Tibial nerve (tissue), 4 donors: ENCODE measurements at regions not wholly inside any gene's neighbourhood (a gene's known extent, or its start where the extent isn't known, plus 50 kb on each side); places are given as distances from the start of the nearest gene placed in this dataset.

Source experiments
- DNase-seq, 2 donors: peaks; one replicate each; pipeline ENCODE4 v3.0.0-alpha.2; 2019; ENCODE audit warnings: low spot score in 2 of 2
- H3K27ac ChIP-seq, 4 donors: fragments of 200-600 bp; sonication (generic) in 3 of 4; one replicate each; pipeline ENCODE4 v1.5.1; 2017 to 2019; ENCODE audit warnings: mild to moderate bottlenecking in 1 of 4
- H3K27me3 ChIP-seq, 2 donors: fragments of 200-600 bp; sonication (generic) in 1 of 2; one replicate each; pipeline versions ENCODE4 v1.5.1 to v1.6.0; 2017 to 2019
- H3K36me3 ChIP-seq, 3 donors: fragments of 200-600 bp; sonication (generic); one replicate each; pipeline ENCODE4 v1.5.1; 2018 to 2019
- H3K4me1 ChIP-seq, 4 donors: fragments of 200-600 bp; sonication (generic) in 3 of 4; one replicate each; pipeline ENCODE4 v1.5.1; 2017 to 2019
- H3K4me3 ChIP-seq, 4 donors: fragments of 200-600 bp; sonication (generic) in 3 of 4; one replicate each; pipeline ENCODE4 v1.5.1; 2017 to 2019; ENCODE audit warnings: mild to moderate bottlenecking in 1 of 4, moderate library complexity in 1 of 4
- H3K9me3 ChIP-seq, 4 donors: fragments of 200-600 bp; sonication (generic) in 3 of 4; one replicate each; pipeline ENCODE4 v1.5.1; 2017 to 2019
- EP300 ChIP-seq, 2 donors: sonication (generic); formaldehyde crosslinking; IDR thresholded peaks; one replicate each; pipeline ENCODE4 v1.6.1; 2017; ENCODE audit warnings: antibody characterized with exemption in 2 of 2, mild to moderate bottlenecking in 1 of 2
- POLR2A ChIP-seq, 2 donors: fragments of 450-650 bp; IDR thresholded peaks; one replicate each; pipeline ENCODE4 v1.6.1; 2017; ENCODE audit warnings: antibody characterized with exemption in 2 of 2, mild to moderate bottlenecking in 2 of 2, moderate library complexity in 2 of 2
- WGBS, 2 donors: methylation state at CpG; one replicate each; pipeline ENCODE4 v1.1.5; 2018; 5-methylcytosine and 5-hydroxymethylcytosine counted together
- TF ChIP-seq, protein P1 (sequence below), 5 experiments: fragments of 200-600 bp in 3 of 5; fragments of 450-650 bp in 2 of 5; sonication (generic) in 3 of 5; IDR thresholded peaks; one replicate each; pipeline ENCODE4 v1.5.1; 2016 to 2019; ENCODE audit warnings: antibody characterized with exemption in 5 of 5, mild to moderate bottlenecking in 3 of 5, moderate library complexity in 2 of 5

DNA sequence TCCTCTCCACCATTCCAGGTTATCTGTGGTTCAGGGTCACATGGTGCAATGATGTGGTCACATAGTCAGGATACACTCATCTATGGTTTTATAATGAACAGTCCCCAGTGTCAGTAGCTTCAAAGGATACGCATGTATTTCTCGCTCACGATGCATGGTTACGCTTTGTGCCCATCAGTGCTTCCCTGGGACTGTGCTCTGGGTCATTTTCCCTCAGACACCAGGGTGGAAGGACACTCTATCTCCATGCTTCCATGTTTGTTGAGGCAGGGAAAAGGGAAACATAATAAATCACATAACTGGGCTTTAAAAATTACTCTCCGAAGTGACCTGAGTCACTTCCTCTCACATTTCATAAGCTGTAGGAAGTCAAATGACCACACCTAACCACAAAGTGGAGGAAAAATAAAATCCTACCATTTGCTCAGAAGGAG is 394.8 kb upstream of the NOX3 start:
- no peak overlapping the region for H3K27ac ChIP-seq
- H3K9me3 ChIP-seq: peaks cover 0 to 7% (median 4%) of the 10 kb centered on the region in 4 donors
- 82 to 89% methylated on average over 5 of the region's 5 CpGs for WGBS, 2 donors
- no peak for DNase-seq
- no peak overlapping the region for H3K4me3 ChIP-seq
- TF ChIP-seq EP300 (IDR thresholded peaks at IDR 0.05) (no peak), POLR2A (IDR thresholded peaks at IDR 0.05) (no peak)
- TF ChIP-seq, protein P1, sequence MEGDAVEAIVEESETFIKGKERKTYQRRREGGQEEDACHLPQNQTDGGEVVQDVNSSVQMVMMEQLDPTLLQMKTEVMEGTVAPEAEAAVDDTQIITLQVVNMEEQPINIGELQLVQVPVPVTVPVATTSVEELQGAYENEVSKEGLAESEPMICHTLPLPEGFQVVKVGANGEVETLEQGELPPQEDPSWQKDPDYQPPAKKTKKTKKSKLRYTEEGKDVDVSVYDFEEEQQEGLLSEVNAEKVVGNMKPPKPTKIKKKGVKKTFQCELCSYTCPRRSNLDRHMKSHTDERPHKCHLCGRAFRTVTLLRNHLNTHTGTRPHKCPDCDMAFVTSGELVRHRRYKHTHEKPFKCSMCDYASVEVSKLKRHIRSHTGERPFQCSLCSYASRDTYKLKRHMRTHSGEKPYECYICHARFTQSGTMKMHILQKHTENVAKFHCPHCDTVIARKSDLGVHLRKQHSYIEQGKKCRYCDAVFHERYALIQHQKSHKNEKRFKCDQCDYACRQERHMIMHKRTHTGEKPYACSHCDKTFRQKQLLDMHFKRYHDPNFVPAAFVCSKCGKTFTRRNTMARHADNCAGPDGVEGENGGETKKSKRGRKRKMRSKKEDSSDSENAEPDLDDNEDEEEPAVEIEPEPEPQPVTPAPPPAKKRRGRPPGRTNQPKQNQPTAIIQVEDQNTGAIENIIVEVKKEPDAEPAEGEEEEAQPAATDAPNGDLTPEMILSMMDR (IDR thresholded peaks at IDR 0.05): no peak
- no peaks in the 10 kb centered on the region for H3K4me1 ChIP-seq
- no peaks in the 10 kb centered on the region for H3K36me3 ChIP-seq
- H3K27me3 ChIP-seq: no peaks in the 10 kb centered on the region

GRCh38 chr6:155847711-155848110 is 392.1 kb upstream of the NOX3 start:
- no peak for TF ChIP-seq EP300 (IDR thresholded peaks at IDR 0.05)
- TF ChIP-seq POLR2A (IDR thresholded peaks at IDR 0.05): no peak
- TF ChIP-seq, protein P1 (IDR thresholded peaks at IDR 0.05): no peak
- WGBS, 2 donors: 57 to 72% methylated on average over 5 of the region's 5 CpGs

GRCh38 chr6:155837474-155837873 is 381.8 kb upstream of the NOX3 start:
- no peak overlapping the region for H3K27ac ChIP-seq
- H3K9me3 ChIP-seq: no peaks in the 10 kb centered on the region
- H3K4me1 ChIP-seq: no peaks in the 10 kb centered on the region
- H3K4me3 ChIP-seq: no peak overlapping the region
- H3K27me3 ChIP-seq: no peaks in the 10 kb centered on the region
- no peak for DNase-seq
- TF ChIP-seq, protein P1 (IDR thresholded peaks at IDR 0.05): no peak
- no peak for TF ChIP-seq EP300 (IDR thresholded peaks at IDR 0.05)
- TF ChIP-seq POLR2A (IDR thresholded peaks at IDR 0.05): no peak
- WGBS, 2 donors: 69 to 71% methylated on average over 4 of the region's 4 CpGs
- H3K36me3 ChIP-seq: no peaks in the 10 kb centered on the region

More at GRCh38 chr6:155847711-155848110, 392.1 kb upstream of the NOX3 start:
- H3K36me3 ChIP-seq: no peaks in the 10 kb centered on the region
- H3K4me3 ChIP-seq: no peak overlapping the region
- H3K4me1 ChIP-seq: no peaks in the 10 kb centered on the region
- H3K27ac ChIP-seq: no peak overlapping the region
- H3K9me3 ChIP-seq: peaks cover 0 to 13% (median 9%) of the 10 kb centered on the region in 4 donors
- H3K27me3 ChIP-seq: no peaks in the 10 kb centered on the region
- no peak for DNase-seq

DNA sequence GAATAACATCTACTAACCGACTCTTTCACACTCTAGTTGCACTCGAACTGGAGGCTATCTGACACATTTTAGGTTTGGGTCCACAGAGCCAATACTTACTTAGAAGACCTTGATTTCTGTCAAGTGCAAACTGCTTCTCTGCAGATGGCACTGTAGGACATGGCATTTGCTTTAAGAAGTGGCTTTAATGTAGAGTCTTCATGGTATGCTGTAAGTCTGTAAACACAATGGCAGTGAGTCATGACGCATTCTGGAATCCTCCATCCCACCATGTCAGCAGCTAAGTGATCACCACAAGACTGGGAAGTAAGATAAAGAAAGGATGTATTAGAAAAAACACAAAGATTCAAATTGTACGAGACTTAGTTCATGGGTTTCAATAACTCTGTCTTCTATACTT is 377.0 kb upstream of the NOX3 start:
- H3K9me3 ChIP-seq: no peaks in the 10 kb centered on the region
- H3K27ac ChIP-seq: no peak overlapping the region
- H3K27me3 ChIP-seq: no peaks in the 10 kb centered on the region
- no peaks in the 10 kb centered on the region for H3K4me1 ChIP-seq
- DNase-seq: no peak
- 70 to 75% methylated on average over 4 of the region's 4 CpGs for WGBS, 2 donors
- H3K36me3 ChIP-seq: no peaks in the 10 kb centered on the region
- TF ChIP-seq EP300 (IDR thresholded peaks at IDR 0.05) (no peak), POLR2A (IDR thresholded peaks at IDR 0.05) (no peak)
- TF ChIP-seq, protein P1 (IDR thresholded peaks at IDR 0.05): no peak
- no peak overlapping the region for H3K4me3 ChIP-seq

- TF ChIP-seq, protein P1 (IDR thresholded peaks at IDR 0.05): no peak
- TF ChIP-seq EP300 (IDR thresholded peaks at IDR 0.05) (no peak), POLR2A (IDR thresholded peaks at IDR 0.05) (no peak)
- Histone ChIP-seq H3K4me3 (no peak overlapping the region), H3K4me1 (no peaks in the 10 kb centered on the region), H3K36me3 (no peaks in the 10 kb centered on the region), H3K27me3 (no peaks in the 10 kb centered on the region), H3K9me3 (no peaks in the 10 kb centered on the region), H3K27ac (no peak overlapping the region)
- 79 to 84% methylated on average over 5 of the region's 5 CpGs for WGBS, 2 donors
- DNase-seq: no peak
Measured at GRCh38 chr6:155830531-155830930, 374.9 kb upstream of the NOX3 start.
